Naive B cell (primary cell): ENCODE measurements at regions not wholly inside any gene's neighbourhood (a gene's known extent, or its start where the extent isn't known, plus 50 kb on each side); places are given as distances from the start of the nearest gene placed in this dataset.
A peak's percentile ranks its signal among the peaks of the same experiment; 100 is the strongest.
"Not testable (repeated sequence)": the region's sequence is repeated elsewhere in the genome, so short reads cannot be mapped to it uniquely, and the experiment has no call there.

Experiments
- ATAC-seq, 2 donors: fragments of 150-1000 bp; cut with Tn5 transposase; 2 replicates each; pipeline ENCODE4 v1.10.0; 2021; ENCODE audit warnings: low read depth in 2 of 2, mild to moderate bottlenecking in 2 of 2, moderate library complexity in 2 of 2
- DNase-seq: peaks from one replicate; pipeline ENCODE4 v3.0.0; 2022
- H3K27ac Mint-ChIP-seq, 6 donors: one replicate each; pipeline ENCODE4 v1.8.0; 2020 to 2022; ENCODE audit warnings: mild to moderate bottlenecking in 6 of 6, mixed read lengths in 6 of 6, moderate library complexity in 5 of 6, inconsistent platforms in 2 of 6
- H3K27me3 Mint-ChIP-seq, 3 donors: one replicate each; pipeline ENCODE4 v1.8.0; 2021 to 2022; ENCODE audit warnings: mixed read lengths in 3 of 3, mild to moderate bottlenecking in 1 of 3
- H3K36me3 Mint-ChIP-seq, 2 donors: one replicate each; pipeline ENCODE4 v1.8.0; 2020 to 2022; ENCODE audit warnings: mixed read lengths in 2 of 2, inconsistent platforms in 1 of 2, mild to moderate bottlenecking in 1 of 2
- H3K4me1 Mint-ChIP-seq, 3 donors: one replicate each; pipeline ENCODE4 v1.8.0; 2020 to 2022; ENCODE audit warnings: mixed read lengths in 3 of 3, inconsistent platforms in 1 of 3, mild to moderate bottlenecking in 1 of 3, moderate library complexity in 1 of 3
- H3K4me3 Mint-ChIP-seq, 8 donors: one replicate each; pipeline ENCODE4 v1.8.0; 2020 to 2022; ENCODE audit warnings: mild to moderate bottlenecking in 8 of 8, mixed read lengths in 8 of 8, moderate library complexity in 8 of 8, inconsistent platforms in 2 of 8
- H3K9me3 Mint-ChIP-seq, 7 donors: one replicate each; pipeline ENCODE4 v1.8.0; 2020 to 2022; ENCODE audit warnings: mixed read lengths in 7 of 7, mild to moderate bottlenecking in 5 of 7, inconsistent platforms in 2 of 7, moderate library complexity in 1 of 7

GRCh38 chr11:4315292-4315691 lies 52.9 kb downstream of the OR52B4 start:
- H3K4me3 Mint-ChIP-seq, H3K4me1 Mint-ChIP-seq, H3K27ac Mint-ChIP-seq, H3K9me3 Mint-ChIP-seq, DNase-seq, H3K36me3 Mint-ChIP-seq, ATAC-seq: not testable (repeated sequence)
- peaks cover 0 to 11% (median 1%) of the 10 kb centered on the region in 3 donors for H3K27me3 Mint-ChIP-seq

- not testable (repeated sequence) for H3K27me3 Mint-ChIP-seq, H3K4me1 Mint-ChIP-seq, H3K36me3 Mint-ChIP-seq, H3K27ac Mint-ChIP-seq, ATAC-seq, H3K4me3 Mint-ChIP-seq, H3K9me3 Mint-ChIP-seq, DNase-seq
These were observed 91.0 kb downstream of the OR52B4 start for GRCh38 chr11:4277225-4277624.

GRCh38 chr11:4251085-4251484 lies 117.1 kb downstream of the OR52B4 start:
- not testable (repeated sequence) for H3K27ac Mint-ChIP-seq, H3K4me1 Mint-ChIP-seq, DNase-seq, H3K36me3 Mint-ChIP-seq, H3K4me3 Mint-ChIP-seq, H3K27me3 Mint-ChIP-seq, H3K9me3 Mint-ChIP-seq, ATAC-seq

- H3K36me3 Mint-ChIP-seq, DNase-seq, H3K27ac Mint-ChIP-seq: not testable (repeated sequence)
These were observed 118.7 kb downstream of the OR52B4 start for GRCh38 chr11:4249475-4249874.

GRCh38 chr11:4237771-4238170 lies 130.4 kb downstream of the OR52B4 start:
- not testable (repeated sequence) for H3K4me3 Mint-ChIP-seq, H3K9me3 Mint-ChIP-seq, H3K27ac Mint-ChIP-seq, DNase-seq, H3K4me1 Mint-ChIP-seq, H3K36me3 Mint-ChIP-seq, ATAC-seq
- peaks cover 3 to 20% (median 8%) of the 10 kb centered on the region in 3 donors for H3K27me3 Mint-ChIP-seq

More at GRCh38 chr11:4249475-4249874, 118.7 kb downstream of the OR52B4 start:
- not testable (repeated sequence) for H3K4me1 Mint-ChIP-seq, H3K4me3 Mint-ChIP-seq, H3K9me3 Mint-ChIP-seq, ATAC-seq, H3K27me3 Mint-ChIP-seq

- H3K27ac Mint-ChIP-seq, H3K4me1 Mint-ChIP-seq, H3K4me3 Mint-ChIP-seq, H3K9me3 Mint-ChIP-seq, H3K36me3 Mint-ChIP-seq, DNase-seq, ATAC-seq: not testable (repeated sequence)
- H3K27me3 Mint-ChIP-seq = peaks cover 33 to 40% (median 35%) of the 10 kb centered on the region in 3 donors
These were observed 124.3 kb downstream of the RRM1 start for GRCh38 chr11:4218857-4219256.

- Mint-ChIP-seq H3K9me3 (peaks cover 0 to 4% (median 0%) of the 10 kb centered on the region in 7 donors), H3K27me3 (peaks cover 41 to 56% (median 42%) of the 10 kb centered on the region in 3 donors), H3K27ac (no peak overlapping the region), H3K4me3 (no peak overlapping the region), H3K36me3 (no peaks in the 10 kb centered on the region), H3K4me1 (no peaks in the 10 kb centered on the region)
- DNase-seq (no peak), ATAC-seq (no peak)
These were observed 119.1 kb downstream of the RRM1 start for GRCh38 chr11:4213746-4214145.

- Mint-ChIP-seq H3K9me3 (peaks cover 0 to 4% (median 0%) of the 10 kb centered on the region in 7 donors), H3K27ac (no peak overlapping the region), H3K4me1 (no peaks in the 10 kb centered on the region), H3K36me3 (no peaks in the 10 kb centered on the region), H3K4me3 (no peak overlapping the region), H3K27me3 (peaks cover 44 to 50% (median 44%) of the 10 kb centered on the region in 3 donors)
- ATAC-seq (no peak), DNase-seq (no peak)
These were observed 117.4 kb downstream of the RRM1 start for GRCh38 chr11:4211991-4212390.

- Mint-ChIP-seq H3K27me3 (peaks cover 17 to 43% (median 36%) of the 10 kb centered on the region in 3 donors), H3K27ac (no peak overlapping the region), H3K4me1 (no peaks in the 10 kb centered on the region), H3K9me3 (peaks cover 0 to 11% (median 0%) of the 10 kb centered on the region in 7 donors), H3K36me3 (no peaks in the 10 kb centered on the region), H3K4me3 (peak overlapping the region in 1 of 8 donors; percentile 71)
- ATAC-seq (no peak), DNase-seq (no peak)
These were observed 109.2 kb downstream of the RRM1 start for GRCh38 chr11:4203603-4204360.

GRCh38 chr11:4202749-4203148 lies 108.2 kb downstream of the RRM1 start:
- Mint-ChIP-seq H3K9me3 (peaks cover 0 to 11% (median 0%) of the 10 kb centered on the region in 7 donors), H3K27me3 (peaks cover 17 to 42% (median 34%) of the 10 kb centered on the region in 3 donors), H3K27ac (no peak overlapping the region), H3K4me1 (no peaks in the 10 kb centered on the region), H3K36me3 (no peaks in the 10 kb centered on the region), H3K4me3 (no peak overlapping the region)
- ATAC-seq = no peak
- no peak for DNase-seq

GRCh38 chr11:4197112-4197511 lies 102.5 kb downstream of the RRM1 start:
- Mint-ChIP-seq H3K27me3 (peaks cover 9 to 30% (median 29%) of the 10 kb centered on the region in 3 donors), H3K36me3 (no peaks in the 10 kb centered on the region), H3K4me1 (no peaks in the 10 kb centered on the region), H3K4me3 (no peak overlapping the region), H3K27ac (no peak overlapping the region), H3K9me3 (peaks cover 0 to 11% (median 0%) of the 10 kb centered on the region in 7 donors)
- ATAC-seq = no peak
- no peak for DNase-seq

GRCh38 chr11:4195909-4196308 lies 101.3 kb downstream of the RRM1 start:
- DNase-seq (no peak), ATAC-seq (no peak)
- Mint-ChIP-seq H3K4me1 (no peaks in the 10 kb centered on the region), H3K4me3 (no peak overlapping the region), H3K27ac (no peak overlapping the region), H3K9me3 (peaks cover 0 to 11% (median 0%) of the 10 kb centered on the region in 7 donors), H3K27me3 (peaks cover 15 to 36% (median 36%) of the 10 kb centered on the region in 3 donors), H3K36me3 (no peaks in the 10 kb centered on the region)

- DNase-seq (no peak), ATAC-seq (no peak)
- H3K4me1 Mint-ChIP-seq = no peaks in the 10 kb centered on the region
- peaks cover 19 to 41% (median 38%) of the 10 kb centered on the region in 3 donors for H3K27me3 Mint-ChIP-seq
- H3K9me3 Mint-ChIP-seq = peaks cover 0 to 9% (median 0%) of the 10 kb centered on the region in 7 donors
- H3K4me3 Mint-ChIP-seq = no peak overlapping the region
- H3K27ac Mint-ChIP-seq = no peak overlapping the region
- no peaks in the 10 kb centered on the region for H3K36me3 Mint-ChIP-seq
These were observed 100.3 kb downstream of the RRM1 start for GRCh38 chr11:4194889-4195288.

GRCh38 chr11:4191031-4191571 lies 96.5 kb downstream of the RRM1 start:
- H3K4me1 Mint-ChIP-seq = peaks cover 0 to 6% (median 4%) of the 10 kb centered on the region in 3 donors
- H3K27me3 Mint-ChIP-seq = peaks cover 22 to 51% (median 46%) of the 10 kb centered on the region in 3 donors
- no peak overlapping the region for H3K27ac Mint-ChIP-seq
- no peak overlapping the region for H3K4me3 Mint-ChIP-seq
- DNase-seq = no peak
- H3K36me3 Mint-ChIP-seq = no peaks in the 10 kb centered on the region
- peaks cover 0 to 2% (median 0%) of the 10 kb centered on the region in 7 donors for H3K9me3 Mint-ChIP-seq
- ATAC-seq = no peak
